ENCODE measurements at regions not wholly inside any gene's neighbourhood (a gene's known extent, or its start where the extent isn't known, plus 50 kb on each side); places are given as distances from the start of the nearest gene placed in this dataset.

DNA sequence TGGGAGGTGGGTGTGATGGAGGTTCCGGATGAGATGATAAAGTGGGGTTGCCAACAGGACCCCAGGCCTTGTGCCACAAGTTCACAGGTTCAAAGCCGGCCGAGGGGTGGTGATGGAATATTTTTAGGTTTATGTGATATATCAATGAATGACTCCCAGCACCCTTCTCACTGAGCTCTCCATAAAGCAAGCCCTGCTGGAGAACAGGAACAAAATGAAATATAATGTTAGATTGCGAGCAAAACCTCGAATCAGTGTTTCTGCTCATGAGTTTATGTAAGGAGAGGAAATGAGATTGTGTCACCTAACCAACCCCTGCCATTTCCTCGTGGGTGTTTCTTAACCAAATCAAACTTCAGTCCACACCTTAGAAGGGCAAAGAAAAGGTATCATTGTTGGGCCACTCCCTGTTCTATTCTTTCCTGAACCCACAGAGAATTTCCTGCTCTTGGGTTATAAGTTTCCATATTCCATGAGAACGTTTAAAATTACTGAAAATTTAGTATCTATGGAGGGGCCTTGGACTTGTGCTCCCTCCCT is 192.2 kb upstream of the EXOC2 start:
- Histone ChIP-seq H3K36me3 (replicated peaks; ENCODE audit: insufficient read depth, low read depth) (no peaks in the 10 kb centered on the region), H3K9me3 (ENCODE audit: low read depth) (no peaks in the 10 kb centered on the region), H3K4me2 (no peak overlapping the region), H2AFZ (no peak overlapping the region), H3K79me2 (no peaks in the 10 kb centered on the region), H3K27me3 (no peaks in the 10 kb centered on the region), H3K27ac (no peak overlapping the region), H3K4me1 (ENCODE audit: insufficient read depth) (no peaks in the 10 kb centered on the region), H3K9me2 (replicated peaks; ENCODE audit: insufficient read depth) (no peaks in the 10 kb centered on the region), H3K4me3 (no peak overlapping the region), H4K20me1 (ENCODE audit: insufficient read depth, poor library complexity, severe bottlenecking) (no peaks in the 10 kb centered on the region)
- TF ChIP-seq CTCF (IDR thresholded peaks at IDR 0.05; ENCODE audit: poor library complexity) (no peak), EZH2phosphoT487 (IDR thresholded peaks at IDR 0.05; ENCODE audit: low read depth, severe bottlenecking, unreplicated experiment) (no peak), EZH2 (IDR thresholded peaks at IDR 0.05; ENCODE audit: borderline replicate concordance) (no peak)
- no peak for DNase-seq (ENCODE audit: low spot score)
- 81% methylated on average over 7 of the region's 7 CpGs for WGBS (ENCODE audit: low lambda C conversion rate, missing lambda C conversion rate)

- no peaks in the 10 kb centered on the region for H3K4me1 ChIP-seq (ENCODE audit: insufficient read depth)
- TF ChIP-seq CTCF (IDR thresholded peaks at IDR 0.05; ENCODE audit: poor library complexity) (no peak), EZH2 (IDR thresholded peaks at IDR 0.05; ENCODE audit: borderline replicate concordance) (no peak), EZH2phosphoT487 (IDR thresholded peaks at IDR 0.05; ENCODE audit: low read depth, severe bottlenecking, unreplicated experiment) (no peak)
- H3K4me2 ChIP-seq = no peak overlapping the region
- no peaks in the 10 kb centered on the region for H3K9me2 ChIP-seq (replicated peaks; ENCODE audit: insufficient read depth)
- H3K4me3 ChIP-seq = no peak overlapping the region
- no peaks in the 10 kb centered on the region for H3K9me3 ChIP-seq (ENCODE audit: low read depth)
- no peak overlapping the region for H2AFZ ChIP-seq
- H3K27me3 ChIP-seq = no peaks in the 10 kb centered on the region
- H3K79me2 ChIP-seq = no peaks in the 10 kb centered on the region
- no peak overlapping the region for H3K27ac ChIP-seq
- DNase-seq (ENCODE audit: low spot score) = no peak
- H4K20me1 ChIP-seq (ENCODE audit: insufficient read depth, poor library complexity, severe bottlenecking) = no peaks in the 10 kb centered on the region
- H3K36me3 ChIP-seq (replicated peaks; ENCODE audit: insufficient read depth, low read depth) = no peaks in the 10 kb centered on the region
- WGBS (ENCODE audit: low lambda C conversion rate, missing lambda C conversion rate) = 49% methylated on average over 2 of the region's 2 CpGs
Observed at GRCh38 chr6:884570-884969, 191.6 kb upstream of the EXOC2 start.

DNA sequence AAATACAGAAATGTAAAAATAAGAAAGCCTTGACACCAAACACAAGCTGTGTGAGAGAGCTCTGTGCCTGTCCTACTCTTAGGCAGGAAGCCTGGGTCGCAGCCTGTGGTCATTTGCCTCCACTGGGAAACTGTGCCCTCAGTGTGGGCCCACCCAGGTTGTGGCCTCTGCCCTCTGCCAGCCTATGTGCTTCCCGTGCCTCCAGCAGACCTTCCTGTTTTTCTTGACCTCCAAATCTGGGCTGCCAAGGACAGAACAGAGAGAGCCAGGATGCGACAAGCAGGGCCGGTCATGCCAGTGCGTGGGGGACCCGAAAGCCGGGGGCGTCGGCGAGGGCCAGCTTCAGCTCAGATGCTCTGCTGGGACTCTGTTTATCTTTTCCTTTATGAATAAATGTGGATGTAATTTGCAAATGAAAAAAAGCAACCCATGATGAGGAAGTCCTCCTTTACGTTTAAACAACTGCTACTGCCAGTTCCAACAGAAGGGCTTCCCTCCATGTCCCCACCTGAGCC is 189.2 kb upstream of the EXOC2 start:
- H3K4me3 ChIP-seq = no peak overlapping the region
- H3K79me2 ChIP-seq = no peaks in the 10 kb centered on the region
- no peak overlapping the region for H3K27ac ChIP-seq
- no peak overlapping the region for H2AFZ ChIP-seq
- H4K20me1 ChIP-seq (ENCODE audit: insufficient read depth, poor library complexity, severe bottlenecking) = no peaks in the 10 kb centered on the region
- DNase-seq (ENCODE audit: low spot score) = no peak
- H3K9me3 ChIP-seq (ENCODE audit: low read depth) = no peaks in the 10 kb centered on the region
- no peak for TF ChIP-seq EZH2 (IDR thresholded peaks at IDR 0.05; ENCODE audit: borderline replicate concordance)
- WGBS (ENCODE audit: low lambda C conversion rate, missing lambda C conversion rate) = 95% methylated on average over 11 of the region's 11 CpGs
- H3K4me2 ChIP-seq = no peak overlapping the region
- no peaks in the 10 kb centered on the region for H3K27me3 ChIP-seq
- H3K36me3 ChIP-seq (replicated peaks; ENCODE audit: insufficient read depth, low read depth) = no peaks in the 10 kb centered on the region
- no peaks in the 10 kb centered on the region for H3K4me1 ChIP-seq (ENCODE audit: insufficient read depth)
- no peaks in the 10 kb centered on the region for H3K9me2 ChIP-seq (replicated peaks; ENCODE audit: insufficient read depth)

GRCh38 chr6:878179-878578 is 185.2 kb upstream of the EXOC2 start:
- DNase-seq (ENCODE audit: low spot score) = no peak
- Histone ChIP-seq H3K9me2 (replicated peaks; ENCODE audit: insufficient read depth) (no peaks in the 10 kb centered on the region), H3K4me1 (ENCODE audit: insufficient read depth) (no peaks in the 10 kb centered on the region), H3K4me2 (no peak overlapping the region), H3K27me3 (no peaks in the 10 kb centered on the region), H3K27ac (no peak overlapping the region), H3K4me3 (no peak overlapping the region), H2AFZ (no peak overlapping the region), H3K9me3 (ENCODE audit: low read depth) (no peaks in the 10 kb centered on the region), H3K79me2 (no peaks in the 10 kb centered on the region), H3K36me3 (replicated peaks; ENCODE audit: insufficient read depth, low read depth) (no peaks in the 10 kb centered on the region), H4K20me1 (ENCODE audit: insufficient read depth, poor library complexity, severe bottlenecking) (no peaks in the 10 kb centered on the region)
- WGBS (ENCODE audit: low lambda C conversion rate, missing lambda C conversion rate) = 72% methylated on average over 11 of the region's 11 CpGs
- TF ChIP-seq EZH2 (IDR thresholded peaks at IDR 0.05; ENCODE audit: borderline replicate concordance) (no peak), EZH2phosphoT487 (IDR thresholded peaks at IDR 0.05; ENCODE audit: low read depth, severe bottlenecking, unreplicated experiment) (no peak), CTCF (IDR thresholded peaks at IDR 0.05; ENCODE audit: poor library complexity) (no peak)

Measured in hepatocyte (in vitro differentiated cells).